ENCODE measurements at regions not wholly inside any gene's neighbourhood (a gene's known extent, or its start where the extent isn't known, plus 50 kb on each side); places are given as distances from the start of the nearest gene placed in this dataset.

GRCh38 chr14:71321574-71322315 is 414.5 kb downstream of the PCNX1 start:
- in situ Hi-C loops (cut with HindIII; ENCODE audit: low sequenced_read_pairs): no loop called here

GRCh38 chr14:71322655-71323250 is 415.5 kb downstream of the PCNX1 start:
- in situ Hi-C loops (cut with HindIII; ENCODE audit: low sequenced_read_pairs): no loop called here

GRCh38 chr14:71324767-71325272 is 417.6 kb downstream of the PCNX1 start:
- in situ Hi-C loops (cut with HindIII; ENCODE audit: low sequenced_read_pairs): no loop called here

GRCh38 chr14:71327691-71328090 is 420.4 kb downstream of the PCNX1 start:
- in situ Hi-C loops (cut with HindIII; ENCODE audit: low sequenced_read_pairs): no loop called here

GRCh38 chr14:71328183-71328582 is 420.9 kb downstream of the PCNX1 start:
- in situ Hi-C loops (cut with HindIII; ENCODE audit: low sequenced_read_pairs): no loop called here

GRCh38 chr14:71328954-71329353 is 421.7 kb downstream of the PCNX1 start:
- in situ Hi-C loops (cut with HindIII; ENCODE audit: low sequenced_read_pairs): no loop called here

- in situ Hi-C loops (cut with HindIII; ENCODE audit: low sequenced_read_pairs): no loop called here
Observed at GRCh38 chr14:71331403-71331802, 424.1 kb downstream of the PCNX1 start.

- in situ Hi-C loops (cut with HindIII; ENCODE audit: low sequenced_read_pairs): no loop called here
Observed at GRCh38 chr14:71332476-71332875, 425.2 kb downstream of the PCNX1 start.

GRCh38 chr14:71333705-71334104 is 426.4 kb downstream of the PCNX1 start:
- in situ Hi-C loops (cut with HindIII; ENCODE audit: low sequenced_read_pairs): no loop called here

GRCh38 chr14:71336489-71337192 is 429.4 kb downstream of the PCNX1 start:
- in situ Hi-C loops (cut with HindIII; ENCODE audit: low sequenced_read_pairs): no loop called here

GRCh38 chr14:71338153-71338552 is 430.9 kb downstream of the PCNX1 start:
- in situ Hi-C loops (cut with HindIII; ENCODE audit: low sequenced_read_pairs): no loop called here

GRCh38 chr14:71339650-71340415 is 432.6 kb downstream of the PCNX1 start:
- in situ Hi-C loops (cut with HindIII; ENCODE audit: low sequenced_read_pairs): no loop called here

- in situ Hi-C loops (cut with HindIII; ENCODE audit: low sequenced_read_pairs): no loop called here
Observed at GRCh38 chr14:71341156-71341555, 433.9 kb downstream of the PCNX1 start.

- in situ Hi-C loops (cut with HindIII; ENCODE audit: low sequenced_read_pairs): no loop called here
Observed at GRCh38 chr14:71343724-71344123, 436.5 kb downstream of the PCNX1 start.

GRCh38 chr14:71344506-71344905 is 437.2 kb downstream of the PCNX1 start:
- in situ Hi-C loops (cut with HindIII; ENCODE audit: low sequenced_read_pairs): no loop called here

- in situ Hi-C loops (cut with HindIII; ENCODE audit: low sequenced_read_pairs): no loop called here
Observed at GRCh38 chr14:71346685-71347084, 439.4 kb downstream of the PCNX1 start.

- in situ Hi-C loops (cut with HindIII; ENCODE audit: low sequenced_read_pairs): no loop called here
Observed at GRCh38 chr14:71348394-71348793, 441.1 kb downstream of the PCNX1 start.

- in situ Hi-C loops (cut with HindIII; ENCODE audit: low sequenced_read_pairs): no loop called here
Observed at GRCh38 chr14:71348817-71349216, 441.6 kb downstream of the PCNX1 start.

- in situ Hi-C loops (cut with HindIII; ENCODE audit: low sequenced_read_pairs): no loop called here
Observed at GRCh38 chr14:71354142-71354541, 446.9 kb downstream of the PCNX1 start.

GRCh38 chr14:71354801-71355200 is 447.5 kb downstream of the PCNX1 start:
- in situ Hi-C loops (cut with HindIII; ENCODE audit: low sequenced_read_pairs): no loop called here
